HT1080 (cell line): ENCODE measurements at regions not wholly inside any gene's neighbourhood (a gene's known extent, or its start where the extent isn't known, plus 50 kb on each side); places are given as distances from the start of the nearest gene placed in this dataset.

Experiments used
- DNase-seq: peaks from one replicate; pipeline ENCODE4 v3.0.0-alpha.2; 2015; ENCODE audit warnings: low read depth

DNA sequence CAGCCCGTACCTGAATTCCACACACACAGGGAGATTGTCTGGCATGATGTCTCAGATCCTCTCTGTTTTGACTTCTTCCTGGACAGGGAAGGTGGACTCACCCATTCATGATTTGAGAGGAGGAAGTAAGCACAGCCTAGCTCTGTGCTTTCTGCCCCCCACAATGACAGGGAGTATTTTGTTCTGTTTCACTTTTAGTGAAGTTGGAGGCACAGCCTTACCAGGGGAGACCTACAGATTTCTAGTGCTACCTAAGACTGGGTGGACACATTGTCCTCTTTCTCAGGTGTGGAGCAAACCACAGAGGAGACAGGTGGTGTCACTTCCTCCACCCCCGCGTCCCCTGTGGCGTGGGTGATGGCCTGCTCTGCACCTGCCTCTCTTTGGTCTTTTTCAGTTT lies 408.6 kb upstream of the PFKP start:
- no peak for DNase-seq

DNA sequence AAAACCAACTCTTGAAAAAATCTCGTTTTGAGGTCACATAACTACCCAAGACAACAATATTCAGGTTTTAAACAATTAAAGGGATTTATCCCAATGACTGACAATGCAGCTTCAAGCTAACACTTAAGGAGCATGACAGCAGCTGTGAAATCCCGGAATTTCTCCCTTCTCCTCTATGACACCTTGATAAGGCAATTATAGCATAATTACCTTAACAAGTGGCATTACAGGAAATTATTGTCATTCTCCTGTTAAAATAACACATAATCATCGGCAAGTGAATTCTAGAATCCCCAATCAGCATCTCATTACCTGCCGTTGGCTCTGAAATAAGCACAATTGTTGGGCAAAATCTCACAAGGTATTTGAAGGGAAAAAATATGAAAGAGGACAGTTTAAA lies 417.0 kb upstream of the PFKP start:
- DNase-seq, result no peak

- DNase-seq, result no peak
Observed at GRCh38 chr10:2641028-2641427, 426.3 kb upstream of the PFKP start.

DNA sequence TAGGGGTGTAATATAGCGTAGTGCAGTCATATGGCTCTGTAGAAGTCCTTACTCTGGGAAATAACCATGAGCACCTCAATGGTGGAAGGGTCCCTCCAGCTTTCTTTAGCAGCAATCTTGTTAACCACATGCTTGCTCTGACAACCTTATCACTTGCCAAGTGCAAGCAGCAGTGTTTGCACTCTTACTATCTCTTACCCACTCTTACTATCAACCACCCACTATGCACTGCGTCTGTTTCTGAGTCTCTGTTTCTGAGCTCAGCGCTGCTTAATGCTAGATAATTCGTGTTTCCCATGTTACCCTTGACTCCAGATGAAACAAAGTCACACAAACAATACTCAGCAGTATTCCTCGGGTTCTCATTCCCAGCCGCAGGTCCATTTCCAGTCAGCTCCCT lies 433.7 kb upstream of the PFKP start:
- no peak for DNase-seq

DNA sequence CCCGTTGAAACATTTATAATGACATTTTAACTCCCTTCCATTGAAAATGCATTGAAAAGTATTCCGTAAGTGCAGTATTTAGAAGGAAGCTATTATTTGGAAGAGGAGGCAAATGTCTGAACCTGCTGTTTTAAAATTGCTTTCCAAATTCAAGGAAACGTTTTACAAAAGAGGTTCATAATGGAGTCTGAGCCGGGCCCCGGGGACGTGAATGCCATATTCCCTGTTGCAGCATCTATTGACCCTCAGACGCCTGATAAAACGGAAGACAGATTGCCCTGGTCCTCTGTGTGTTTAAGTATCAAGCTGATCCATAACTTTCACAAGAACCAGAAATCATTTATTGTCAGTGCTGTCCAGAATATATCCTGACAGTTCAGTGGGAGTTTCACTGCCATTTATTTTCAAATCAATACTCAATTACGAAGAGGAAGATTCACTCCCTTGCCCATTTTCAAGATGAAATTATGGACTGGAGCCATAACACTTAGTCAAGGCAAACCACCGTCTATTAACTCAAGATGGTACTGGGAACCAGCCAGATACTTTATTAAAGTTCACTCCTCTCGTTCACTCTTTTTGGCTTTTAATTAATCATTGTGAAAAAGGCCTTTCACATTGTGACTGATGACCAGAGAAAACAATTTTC lies 435.7 kb upstream of the PFKP start:
- DNase-seq, result no peak

- DNase-seq, result no peak
Observed at GRCh38 chr10:2628705-2629104, 438.6 kb upstream of the PFKP start.

DNA sequence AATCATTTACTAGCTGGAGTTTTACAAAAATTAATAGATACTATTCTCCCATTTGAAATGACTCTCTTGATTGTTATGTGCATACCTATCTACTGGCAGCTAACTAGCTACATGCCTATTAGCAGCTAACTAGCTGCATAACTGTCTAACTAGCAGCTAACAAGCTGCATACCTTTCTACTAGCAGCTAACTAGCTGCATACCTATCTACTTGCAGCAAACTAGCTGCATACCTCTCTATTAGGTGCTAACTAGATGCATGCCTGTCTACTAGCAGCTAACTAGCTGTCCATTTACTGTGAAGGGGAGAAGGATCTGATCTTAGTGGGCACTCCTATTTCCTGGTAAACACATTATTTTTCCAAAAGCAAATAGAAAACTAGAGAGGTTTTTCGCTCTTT lies 439.4 kb upstream of the PFKP start:
- no peak for DNase-seq

DNA sequence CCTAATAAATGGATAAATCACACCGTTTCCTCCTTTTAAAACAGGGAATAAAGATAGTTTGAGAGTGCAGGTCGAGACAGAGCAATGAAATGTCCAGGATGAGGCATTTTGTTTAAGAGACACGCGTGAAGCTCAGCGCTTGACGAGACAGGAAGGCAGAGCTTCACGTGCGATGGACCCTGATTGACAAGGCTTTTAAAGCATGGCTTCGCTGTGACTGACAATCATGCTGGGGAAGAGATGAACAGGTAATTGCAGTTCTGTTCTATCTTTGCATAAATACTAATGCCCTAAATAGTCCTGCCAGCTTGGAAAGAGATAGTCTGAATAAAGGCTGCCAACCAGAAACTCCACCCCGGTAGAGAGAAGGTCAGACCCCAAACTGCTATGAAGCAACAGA lies 442.3 kb upstream of the PFKP start:
- no peak for DNase-seq

GRCh38 chr10:2623675-2624274 lies 443.6 kb upstream of the PFKP start:
- no peak for DNase-seq

- DNase-seq, result no peak
Observed at GRCh38 chr10:2620827-2621521, 446.4 kb upstream of the PFKP start.

DNA sequence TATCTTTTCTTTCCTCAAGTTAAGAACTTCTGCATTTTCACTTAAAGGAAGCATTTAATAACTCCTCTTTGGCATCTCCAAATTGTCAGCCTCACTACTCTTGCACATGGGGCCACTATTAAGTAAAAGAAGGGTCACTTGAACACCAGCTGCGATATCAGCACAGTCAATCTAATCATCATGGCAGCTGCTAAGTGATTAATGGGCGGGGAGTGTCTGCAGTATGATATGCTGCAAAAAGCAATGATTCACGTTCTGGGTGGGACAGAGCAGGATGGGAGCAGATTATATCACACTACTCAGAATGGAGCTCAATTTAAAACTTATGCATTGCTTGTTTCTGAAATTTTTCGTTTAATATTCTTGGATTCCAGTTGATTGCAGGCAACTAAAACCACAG lies 447.4 kb upstream of the PFKP start:
- no peak for DNase-seq

DNA sequence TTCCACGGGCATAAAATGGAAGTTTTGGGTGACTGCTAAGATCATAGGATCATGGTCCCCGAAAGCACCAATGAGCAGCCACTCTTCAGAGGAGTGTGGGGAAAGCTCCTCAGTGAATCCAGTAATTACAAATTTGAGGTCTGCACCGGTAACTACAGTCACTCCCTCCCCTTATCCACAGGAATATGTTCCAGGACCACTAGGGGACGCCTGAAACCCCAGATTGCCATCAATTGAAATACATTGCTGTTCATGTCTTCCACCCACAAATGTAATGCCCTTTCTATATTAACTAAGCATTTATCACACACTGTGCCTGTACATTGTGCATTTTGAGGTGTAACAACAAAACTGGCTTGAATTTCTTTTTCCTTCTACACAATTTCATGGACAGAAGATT lies 447.9 kb upstream of the PFKP start:
- DNase-seq, result no peak

- DNase-seq, result no peak
Observed at GRCh38 chr10:2618690-2619089, 448.7 kb upstream of the PFKP start.

- no peak for DNase-seq
Observed at GRCh38 chr10:2616215-2616614, 451.1 kb upstream of the PFKP start.

GRCh38 chr10:2611603-2612002 lies 455.7 kb upstream of the PFKP start:
- no peak for DNase-seq

DNA sequence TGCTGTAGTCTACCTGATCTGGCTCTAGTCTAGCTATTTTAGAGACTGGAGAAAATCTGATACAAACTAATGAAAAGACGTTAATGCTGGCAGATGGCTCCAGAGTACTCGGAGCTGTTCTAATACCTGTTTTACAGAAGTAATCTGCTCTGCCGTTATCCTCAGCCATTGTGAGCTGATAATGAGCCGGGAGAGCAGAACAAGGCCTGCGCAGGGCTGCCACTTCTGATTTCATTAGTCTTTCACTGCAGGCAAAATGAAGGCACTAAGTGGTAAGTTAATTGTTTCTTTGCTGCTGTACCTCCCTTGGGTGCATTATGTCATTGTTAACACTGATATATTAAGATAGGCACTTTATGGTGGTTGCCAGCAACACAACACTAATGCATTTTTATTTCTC lies 456.4 kb upstream of the PFKP start:
- DNase-seq, result no peak

- no peak for DNase-seq
Observed at GRCh38 chr10:2604891-2605290, 462.5 kb upstream of the PFKP start.

GRCh38 chr10:2599571-2599970 lies 467.8 kb upstream of the PFKP start:
- DNase-seq, result no peak

GRCh38 chr10:2592360-2593160 lies 474.8 kb upstream of the PFKP start:
- DNase-seq, result no peak

- no peak for DNase-seq
Observed at GRCh38 chr10:2589196-2589595, 478.2 kb upstream of the PFKP start.

DNA sequence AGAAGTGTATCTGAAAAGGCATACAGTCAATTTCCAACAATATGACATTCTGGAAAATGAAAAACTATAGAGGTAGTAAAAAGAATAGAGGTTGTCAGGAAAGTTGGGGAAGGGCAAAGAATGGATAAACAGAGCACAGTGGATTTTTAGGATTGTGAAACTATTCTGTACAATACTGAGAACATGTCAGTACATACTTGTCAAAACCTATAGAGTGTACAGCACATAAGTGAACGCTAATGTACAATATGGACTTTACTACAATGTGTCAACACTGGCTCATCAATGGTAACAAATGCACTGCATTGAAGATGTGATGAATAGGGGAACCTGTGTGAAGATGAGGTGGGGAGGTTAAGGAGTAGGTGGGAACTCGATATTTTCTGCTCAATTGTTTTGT lies 483.0 kb upstream of the PFKP start:
- DNase-seq, result no peak

DNA sequence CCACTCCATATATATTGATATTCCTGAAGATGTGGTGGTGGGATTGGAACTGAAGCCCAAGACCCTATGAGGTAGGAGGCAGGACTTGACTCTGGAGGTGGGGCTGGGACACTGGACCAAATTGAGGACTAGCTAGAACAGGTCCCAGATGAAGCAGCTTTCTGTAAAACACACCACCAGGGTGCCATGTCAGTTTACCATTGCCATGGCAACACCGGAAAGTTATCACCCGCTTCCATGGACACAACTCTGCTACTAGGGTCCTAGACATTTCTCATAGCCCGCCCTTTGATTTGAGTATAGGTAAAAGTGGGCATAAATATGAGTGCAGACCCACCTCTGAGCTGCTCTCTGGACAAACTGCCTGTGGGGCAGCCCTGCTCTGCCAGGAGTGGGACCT lies 490.5 kb upstream of the PFKP start:
- DNase-seq, result no peak
